HepG2 (cell line): ENCODE measurements at regions not wholly inside any gene's neighbourhood (a gene's known extent, or its start where the extent isn't known, plus 50 kb on each side); places are given as distances from the start of the nearest gene placed in this dataset.

Experiments used
- ARID3A ChIP-seq: IDR thresholded peaks from 2 replicates; pipeline ENCODE4 v1.6.1; 2012; ENCODE audit warnings: low read depth, low read length, improper control_type of control experiment
- BCL3 ChIP-seq: sonication (generic); formaldehyde crosslinking; IDR thresholded peaks from 2 replicates; pipeline ENCODE4 v1.5.1; 2020; ENCODE audit warnings: mild to moderate bottlenecking, missing genetic modification reagents, moderate library complexity
- CHCHD3 ChIP-seq: sonication (generic); formaldehyde crosslinking; IDR thresholded peaks from 2 replicates; pipeline ENCODE4 v1.8.0; 2022; ENCODE audit warnings: mild to moderate bottlenecking, missing genetic modification reagents, moderate library complexity
- ELK4 ChIP-seq: sonication (generic); formaldehyde crosslinking; IDR thresholded peaks from 2 replicates; pipeline ENCODE4 v1.9.0; 2021; ENCODE audit warnings: missing genetic modification reagents, borderline replicate concordance
- GPN1 ChIP-seq: sonication (generic); formaldehyde crosslinking; IDR thresholded peaks from 2 replicates; pipeline ENCODE4 v1.5.1; 2020; ENCODE audit warnings: missing genetic modification reagents, borderline replicate concordance
- HNRNPH1 ChIP-seq: fragments of 200-400 bp; formaldehyde crosslinking; optimal IDR thresholded peaks from 2 replicates; pipeline ENCODE3; 2017; ENCODE audit warnings: mild to moderate bottlenecking, low read depth, low read length
- HOMEZ ChIP-seq: IDR thresholded peaks from 2 replicates; pipeline ENCODE4 v1.6.1; 2016; ENCODE audit warnings: low read depth
- MAX ChIP-seq: IDR thresholded peaks from 2 replicates; pipeline ENCODE4 v1.6.1; 2012; ENCODE audit warnings: inconsistent platforms
- NFKB2 ChIP-seq: sonication (generic); formaldehyde crosslinking; IDR thresholded peaks from 2 replicates; pipeline ENCODE4 v1.4.0; 2020; ENCODE audit warnings: missing genetic modification reagents, borderline replicate concordance
- NKX3-1 ChIP-seq: sonication (generic); formaldehyde crosslinking; IDR thresholded peaks from 2 replicates; pipeline ENCODE4 v1.5.0; 2020; ENCODE audit warnings: missing genetic modification reagents
- RBM22 ChIP-seq: fragments of 200-400 bp; formaldehyde crosslinking; optimal IDR thresholded peaks from 2 replicates; pipeline ENCODE3; 2017; ENCODE audit warnings: mild to moderate bottlenecking, low read length, moderate library complexity
- TBX3 ChIP-seq: fragments of 450-650 bp; IDR thresholded peaks from 2 replicates; pipeline ENCODE4 v1.6.1; 2017; ENCODE audit warnings: antibody characterized with exemption, mild to moderate bottlenecking, inconsistent platforms, borderline replicate concordance
- TFDP1 ChIP-seq: IDR thresholded peaks from 2 replicates; pipeline ENCODE4 v1.6.1; 2016; ENCODE audit warnings: missing compliant biosample characterization, missing genetic modification reagents, borderline replicate concordance
- ZBTB49 ChIP-seq: sonication (generic); formaldehyde crosslinking; IDR thresholded peaks from 2 replicates; pipeline ENCODE4 v1.4.0; 2020; ENCODE audit warnings: missing genetic modification reagents, borderline replicate concordance
- ZNF543 ChIP-seq: sonication (generic); formaldehyde crosslinking; IDR thresholded peaks from 2 replicates; pipeline ENCODE4 v1.4.0; 2020; ENCODE audit warnings: mild to moderate bottlenecking, missing genetic modification reagents
- ZNF607 ChIP-seq: sonication (generic); formaldehyde crosslinking; IDR thresholded peaks from 2 replicates; pipeline ENCODE4 v1.5.1; 2020; ENCODE audit warnings: missing genetic modification reagents, mild to moderate bottlenecking, borderline replicate concordance
- ZSCAN29 ChIP-seq: sonication (generic); formaldehyde crosslinking; conservative IDR thresholded peaks from 2 replicates; pipeline ENCODE4 v1.4.0; 2020; ENCODE audit warnings: mild to moderate bottlenecking, missing genetic modification reagents
- ZUFSP ChIP-seq: sonication (generic); formaldehyde crosslinking; IDR thresholded peaks from 2 replicates; pipeline ENCODE4 v1.9.0; 2021; ENCODE audit warnings: missing genetic modification reagents, mild to moderate bottlenecking, borderline replicate concordance

- no peak for TF ChIP-seq RBM22
- peak; percentile 62 for TF ChIP-seq MAX
- TF ChIP-seq ZNF543 (CRISPR knock-in tag): no peak
- TF ChIP-seq ZUFSP (CRISPR knock-in tag): no peak
- no peak for TF ChIP-seq HNRNPH1
- no peak for TF ChIP-seq NFKB2 (CRISPR knock-in tag)
- TF ChIP-seq ZBTB49: no peak
- TF ChIP-seq HOMEZ: peak; percentile 94
- no peak for TF ChIP-seq TFDP1 (CRISPR knock-in tag)
- no peak for TF ChIP-seq NKX3-1 (CRISPR knock-in tag)
- TF ChIP-seq CHCHD3 (CRISPR knock-in tag): no peak
- TF ChIP-seq BCL3 (CRISPR knock-in tag): no peak
- TF ChIP-seq TBX3: no peak
- peak; percentile 27; the same call in 1 of the 2 replicates for TF ChIP-seq ARID3A
- 0 out of 2 replicates have a peak, but pooled peaks have one; percentile 84 for TF ChIP-seq ZSCAN29 (CRISPR knock-in tag)
- no peak for TF ChIP-seq ZNF607 (CRISPR knock-in tag)
- TF ChIP-seq ELK4 (CRISPR knock-in tag): no peak
- TF ChIP-seq GPN1 (CRISPR knock-in tag): no peak
These were observed 118.9 kb downstream of the DACT2 start (continued) for GRCh38 chr6:168200571-168201134.
